ENCODE measurements at regions not wholly inside any gene's neighbourhood (a gene's known extent, or its start where the extent isn't known, plus 50 kb on each side); places are given as distances from the start of the nearest gene placed in this dataset.

DNA sequence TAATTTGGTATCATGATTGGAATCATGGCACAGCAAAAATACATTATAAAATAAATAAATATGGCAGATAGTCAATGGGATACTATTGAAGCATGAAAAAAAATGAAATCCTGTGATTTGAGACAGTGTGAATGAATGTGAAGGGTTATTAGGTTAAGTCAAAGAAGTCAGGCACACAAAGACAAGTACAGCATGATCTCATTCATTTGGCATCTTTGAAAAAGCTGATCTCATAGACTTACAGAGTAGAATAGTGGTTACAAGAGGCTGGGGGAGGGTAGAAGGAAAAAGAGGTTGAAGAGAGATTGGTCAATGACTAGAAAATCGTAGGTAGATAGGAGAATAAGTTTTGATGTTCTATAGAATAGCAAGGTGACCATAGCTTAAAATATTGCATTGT, 295.1 kb upstream of the SLITRK5 start:
- H3K9me3 Mint-ChIP-seq: peaks cover 5% of the 10 kb centered on the region
- H3K4me1 Mint-ChIP-seq (ENCODE audit: unreplicated experiment): no peaks in the 10 kb centered on the region
- no peak overlapping the region for H3K27ac Mint-ChIP-seq
- no peak for TF ChIP-seq CTCF (conservative IDR thresholded peaks at IDR 0.05)
- H3K36me3 Mint-ChIP-seq: no peaks in the 10 kb centered on the region
- DNase-seq (ENCODE audit: extremely low spot score, unreplicated experiment): no peak
- H3K27me3 Mint-ChIP-seq: no peaks in the 10 kb centered on the region
- no peak overlapping the region for H3K4me3 Mint-ChIP-seq

DNA sequence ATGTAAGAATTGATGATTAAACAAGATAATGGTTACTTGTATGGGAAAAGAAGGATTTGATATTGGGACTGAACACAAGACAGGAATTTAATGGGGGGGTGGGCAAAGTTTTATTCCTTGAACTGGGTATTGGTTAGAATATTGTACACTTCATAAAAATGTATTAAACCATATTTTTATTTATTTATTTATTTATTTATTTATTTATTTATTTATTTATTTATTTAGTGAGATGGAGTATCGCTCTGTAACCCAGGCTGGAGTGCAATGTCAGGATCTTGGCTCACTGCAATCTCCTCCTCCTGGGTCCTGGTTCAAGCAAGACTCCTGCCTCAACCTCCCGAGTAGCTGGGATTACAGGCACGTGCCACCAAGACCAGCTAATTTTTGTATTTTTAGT, 287.1 kb upstream of the SLITRK5 start:
- Mint-ChIP-seq H3K9me3 (no peaks in the 10 kb centered on the region), H3K36me3 (no peaks in the 10 kb centered on the region), H3K4me1 (ENCODE audit: unreplicated experiment) (no peaks in the 10 kb centered on the region), H3K27ac (no peak overlapping the region), H3K27me3 (no peaks in the 10 kb centered on the region), H3K4me3 (no peak overlapping the region)
- no peak for DNase-seq (ENCODE audit: extremely low spot score, unreplicated experiment)
- no peak for TF ChIP-seq CTCF (conservative IDR thresholded peaks at IDR 0.05)

- Mint-ChIP-seq H3K4me1 (ENCODE audit: unreplicated experiment) (no peaks in the 10 kb centered on the region), H3K27ac (no peak overlapping the region), H3K27me3 (no peaks in the 10 kb centered on the region), H3K9me3 (no peaks in the 10 kb centered on the region), H3K36me3 (no peaks in the 10 kb centered on the region), H3K4me3 (no peak overlapping the region)
- no peak for TF ChIP-seq CTCF (conservative IDR thresholded peaks at IDR 0.05)
- no peak for DNase-seq (ENCODE audit: extremely low spot score, unreplicated experiment)
Measured at GRCh38 chr13:87393358-87393757, 277.8 kb upstream of the SLITRK5 start.

DNA sequence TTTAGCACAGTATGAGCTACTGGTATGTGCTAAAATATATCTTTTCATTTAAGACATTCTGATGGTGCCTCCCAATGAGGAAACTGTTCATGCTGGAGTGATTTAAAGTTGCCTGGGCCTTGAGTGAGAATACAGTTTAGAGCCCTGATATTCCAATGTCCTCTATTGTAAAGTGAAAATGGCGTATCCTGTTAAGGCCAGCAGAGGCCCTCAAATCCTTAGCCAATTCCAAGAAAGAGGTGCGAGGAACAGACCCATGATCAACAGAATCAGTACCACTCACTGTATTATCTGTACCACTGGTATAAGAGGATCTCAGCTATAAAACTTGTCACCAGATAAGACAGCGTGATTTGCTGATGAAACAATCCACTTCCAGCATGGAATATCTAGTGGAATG, 273.1 kb upstream of the SLITRK5 start:
- H3K4me3 Mint-ChIP-seq: no peak overlapping the region
- no peak for DNase-seq (ENCODE audit: extremely low spot score, unreplicated experiment)
- H3K27me3 Mint-ChIP-seq: no peaks in the 10 kb centered on the region
- no peak for TF ChIP-seq CTCF (conservative IDR thresholded peaks at IDR 0.05)
- no peaks in the 10 kb centered on the region for H3K9me3 Mint-ChIP-seq
- no peaks in the 10 kb centered on the region for H3K4me1 Mint-ChIP-seq (ENCODE audit: unreplicated experiment)
- H3K36me3 Mint-ChIP-seq: no peaks in the 10 kb centered on the region
- no peak overlapping the region for H3K27ac Mint-ChIP-seq

- DNase-seq (ENCODE audit: extremely low spot score, unreplicated experiment): no peak
- no peak overlapping the region for H3K27ac Mint-ChIP-seq
- no peaks in the 10 kb centered on the region for H3K36me3 Mint-ChIP-seq
- H3K9me3 Mint-ChIP-seq: no peaks in the 10 kb centered on the region
- TF ChIP-seq CTCF (conservative IDR thresholded peaks at IDR 0.05): no peak
- no peaks in the 10 kb centered on the region for H3K4me1 Mint-ChIP-seq (ENCODE audit: unreplicated experiment)
- H3K4me3 Mint-ChIP-seq: no peak overlapping the region
- no peaks in the 10 kb centered on the region for H3K27me3 Mint-ChIP-seq
Measured at GRCh38 chr13:87403748-87404432, 267.3 kb upstream of the SLITRK5 start.

GRCh38 chr13:87426742-87427141, 244.4 kb upstream of the SLITRK5 start:
- Mint-ChIP-seq H3K9me3 (no peaks in the 10 kb centered on the region), H3K27me3 (no peaks in the 10 kb centered on the region), H3K36me3 (no peaks in the 10 kb centered on the region)

More at GRCh38 chr13:87426742-87427141, 244.4 kb upstream of the SLITRK5 start:
- H3K4me3 Mint-ChIP-seq: no peak overlapping the region
- no peaks in the 10 kb centered on the region for H3K4me1 Mint-ChIP-seq (ENCODE audit: unreplicated experiment)
- DNase-seq (ENCODE audit: extremely low spot score, unreplicated experiment): no peak
- no peak for TF ChIP-seq CTCF (conservative IDR thresholded peaks at IDR 0.05)
- H3K27ac Mint-ChIP-seq: no peak overlapping the region

Measured in type B pancreatic cell (in vitro differentiated cells).